Epidermal melanocyte (primary cell): ENCODE measurements at regions not wholly inside any gene's neighbourhood (a gene's known extent, or its start where the extent isn't known, plus 50 kb on each side); places are given as distances from the start of the nearest gene placed in this dataset.

Source experiments
- DNase-seq: peaks from one replicate; pipeline ENCODE4 v3.0.0; 2011; ENCODE audit warnings: low spot score; ENCODE audit not compliant: insufficient read length

DNA sequence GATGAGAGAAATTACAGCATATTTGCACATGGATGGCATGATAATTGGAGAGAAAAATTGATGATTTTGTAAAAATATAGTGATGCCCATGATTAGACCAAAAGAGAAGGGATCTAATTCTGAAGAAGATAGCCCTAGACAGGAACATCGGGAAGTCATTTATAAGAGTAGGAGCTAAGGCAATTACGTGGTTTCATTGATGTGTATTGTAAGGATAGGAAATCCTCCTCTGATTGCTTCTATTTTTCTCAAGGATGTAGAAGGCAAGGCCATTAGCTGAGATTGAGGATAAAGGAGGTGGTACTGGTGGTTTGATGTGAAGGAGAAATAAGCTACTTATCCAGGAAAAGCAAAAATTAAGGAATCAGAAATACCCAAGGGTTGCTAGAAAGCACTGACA, 176.5 kb upstream of the SOX11 start:
- no peak for DNase-seq

GRCh38 chr2:5519286-5519685, 172.9 kb upstream of the SOX11 start:
- no peak for DNase-seq

- DNase-seq, result peak; percentile 19
Measured at GRCh38 chr2:5520463-5520972, 171.7 kb upstream of the SOX11 start.

GRCh38 chr2:5521461-5521860, 170.7 kb upstream of the SOX11 start:
- no peak for DNase-seq

- no peak for DNase-seq
Measured at GRCh38 chr2:5524551-5524950, 167.6 kb upstream of the SOX11 start.

DNA sequence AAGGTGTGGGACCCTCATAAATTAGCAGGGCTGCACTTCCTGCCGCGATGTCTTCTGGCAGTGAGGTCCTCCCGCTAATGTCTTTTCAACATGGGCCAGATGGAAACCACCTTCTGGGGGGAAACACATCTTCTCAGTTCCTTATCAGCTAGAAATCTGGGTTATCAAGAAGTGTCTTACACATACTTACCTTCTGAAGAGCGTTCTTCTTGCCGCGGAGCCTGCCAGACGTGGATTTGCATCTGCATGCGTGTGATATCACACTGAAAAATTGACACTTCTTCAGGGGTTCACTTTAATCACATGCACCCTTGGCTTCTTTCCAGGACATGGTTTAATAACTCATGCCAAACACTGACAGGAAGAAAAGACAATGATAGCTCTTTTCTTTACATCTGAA, 163.5 kb upstream of the SOX11 start:
- DNase-seq, result no peak

DNA sequence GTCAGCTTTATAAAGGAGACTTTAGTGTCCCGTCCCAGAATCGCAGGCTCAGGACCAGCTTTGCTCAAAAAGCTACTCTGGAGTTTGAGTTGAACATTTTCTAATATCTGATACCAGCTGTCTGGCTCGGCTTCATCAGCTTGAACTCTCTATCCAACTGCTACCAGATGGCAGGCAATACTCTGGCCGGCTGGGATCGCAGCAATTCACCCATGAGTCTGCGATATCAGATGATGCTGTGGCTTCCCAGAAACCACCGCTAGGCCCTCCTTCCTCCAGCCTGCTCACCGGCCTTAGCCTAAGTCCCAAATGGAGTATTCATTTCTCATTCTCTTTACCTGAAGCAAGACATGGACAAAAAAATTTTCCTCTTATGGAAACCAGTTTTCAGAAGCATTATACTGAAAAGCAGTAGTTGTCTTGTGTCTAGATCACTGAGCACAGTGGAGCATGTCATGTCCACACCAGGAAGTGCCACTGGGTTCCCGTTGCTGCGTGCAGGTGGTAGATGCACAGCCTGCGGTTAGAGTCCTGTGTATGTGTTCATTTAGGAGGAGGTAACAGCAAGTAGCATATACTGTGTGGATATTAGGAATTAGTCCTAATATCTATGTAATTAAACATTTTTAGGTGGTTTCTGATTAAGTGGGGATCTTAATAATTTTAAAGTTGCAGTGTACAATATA, 162.0 kb upstream of the SOX11 start:
- DNase-seq, result no peak

DNA sequence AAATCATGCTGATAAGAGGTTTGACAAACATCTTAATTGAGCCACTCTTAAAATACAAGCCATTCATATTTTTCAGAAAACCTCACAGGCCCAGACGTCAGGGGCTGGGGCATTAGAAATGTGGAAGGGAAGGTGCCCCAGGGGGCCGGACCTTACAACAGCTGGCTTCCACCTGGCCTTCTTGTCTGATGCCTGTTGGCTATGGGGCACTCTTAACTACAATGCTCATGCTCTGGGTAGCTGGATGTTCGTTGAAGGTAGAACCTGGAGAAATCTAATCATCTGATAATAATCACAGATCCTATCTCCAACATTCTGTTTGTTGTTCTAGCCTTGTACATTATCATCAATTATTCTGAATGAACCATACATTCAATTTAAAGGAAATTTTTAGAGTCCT, 156.9 kb upstream of the SOX11 start:
- DNase-seq, result no peak

DNA sequence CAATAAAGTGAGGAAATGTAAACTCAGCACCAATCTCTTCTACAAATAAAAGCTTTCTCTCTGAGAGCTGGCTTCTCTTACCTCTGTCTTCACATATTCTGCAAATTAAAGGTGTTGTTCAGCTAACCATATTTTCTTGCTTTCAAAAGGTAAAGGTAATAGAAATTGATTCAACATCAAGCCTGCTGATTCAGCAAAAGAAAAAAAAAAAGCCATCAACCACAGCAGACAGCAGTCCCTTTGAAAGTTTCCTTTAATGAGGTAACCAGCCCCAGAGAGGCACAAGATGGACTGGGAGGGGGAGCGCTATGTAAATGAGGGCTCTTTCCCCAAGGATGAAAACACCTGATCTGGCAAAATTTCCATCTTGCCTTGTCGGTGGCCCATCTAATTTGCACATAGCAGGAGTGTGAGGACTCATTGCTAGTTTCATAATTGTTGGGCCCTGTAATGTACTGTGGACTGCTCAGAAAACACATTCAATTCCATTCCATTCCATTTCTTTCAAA, 154.9 kb upstream of the SOX11 start:
- no peak for DNase-seq

DNA sequence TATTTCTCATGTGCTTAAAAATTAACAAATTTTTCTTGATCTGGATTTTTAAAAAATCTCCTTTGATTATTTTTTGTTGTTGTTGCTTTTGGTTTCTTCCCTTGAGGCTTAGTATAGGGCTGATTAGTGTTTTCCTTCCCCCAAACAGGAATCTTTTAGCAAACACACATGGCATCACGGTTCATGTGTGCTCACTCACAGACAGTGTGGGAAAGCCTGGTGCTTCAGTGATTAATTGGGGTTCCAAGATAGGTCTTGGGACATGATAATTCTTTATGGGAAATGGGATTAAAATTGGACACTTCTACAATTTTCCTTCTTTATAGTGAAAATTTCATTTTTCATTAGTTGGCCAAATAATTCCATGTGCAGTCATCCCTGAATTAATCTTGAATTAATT, 153.9 kb upstream of the SOX11 start:
- no peak for DNase-seq

DNA sequence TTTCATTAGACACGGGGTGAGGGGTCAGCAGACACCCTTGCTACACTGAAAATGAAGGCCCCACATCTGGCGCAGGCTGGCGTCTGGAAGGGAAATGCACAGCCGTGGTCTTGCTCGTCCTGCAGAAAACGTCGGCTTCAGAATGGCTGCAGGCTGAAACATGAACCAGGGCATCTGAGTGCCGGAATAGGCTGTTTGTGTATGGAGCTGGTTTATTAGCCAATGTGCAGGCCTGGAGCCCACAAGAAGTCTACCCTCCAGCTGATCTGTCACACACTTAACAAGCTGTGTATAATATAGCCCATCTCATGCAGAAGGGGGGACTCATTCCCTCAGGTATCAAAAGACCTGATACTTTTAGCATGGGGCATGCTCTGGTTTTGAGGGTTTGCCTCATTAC, 153.4 kb upstream of the SOX11 start:
- no peak for DNase-seq

DNA sequence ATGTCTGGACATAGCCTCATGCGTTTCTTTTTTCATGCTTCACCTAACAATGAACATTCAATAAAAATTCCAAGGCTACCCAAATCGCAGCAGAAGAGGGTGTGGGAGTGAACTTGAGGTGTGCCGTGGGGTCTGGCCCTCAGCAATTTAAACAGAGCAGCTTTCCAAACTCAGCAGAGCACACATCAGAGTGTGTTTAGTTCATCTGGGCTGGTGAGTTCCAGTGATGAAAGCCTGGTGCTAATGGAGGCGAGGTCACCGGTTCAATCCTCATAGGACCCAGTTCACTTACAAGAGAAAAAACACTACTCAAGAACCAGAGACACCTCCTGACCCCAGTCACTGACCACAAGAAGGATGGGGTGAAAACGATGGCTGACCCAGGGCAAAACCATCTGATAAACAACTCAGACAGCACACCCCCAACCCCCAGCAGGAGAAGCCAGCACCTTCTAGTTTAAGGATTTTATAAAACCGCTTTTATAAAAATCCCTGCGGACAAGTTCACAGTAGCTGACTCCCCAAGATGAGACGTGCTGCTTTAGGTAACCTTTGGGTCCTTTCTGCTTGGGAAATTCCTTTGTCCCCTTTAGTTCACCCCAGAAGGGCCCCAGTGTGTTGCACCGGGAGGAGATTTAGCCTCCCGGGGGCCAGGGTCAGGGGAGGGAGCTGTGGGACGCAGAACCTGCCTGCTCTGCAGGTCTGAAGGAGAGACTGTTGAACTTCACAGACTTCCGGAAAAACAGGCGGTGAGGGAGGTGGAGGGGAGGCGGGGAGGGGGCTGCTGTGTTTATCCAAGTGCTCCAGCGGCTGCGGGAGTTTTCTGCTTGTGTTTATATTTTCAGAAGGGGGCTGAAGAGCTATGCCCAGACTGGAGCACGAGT, 152.7 kb upstream of the SOX11 start:
- no peak for DNase-seq

DNA sequence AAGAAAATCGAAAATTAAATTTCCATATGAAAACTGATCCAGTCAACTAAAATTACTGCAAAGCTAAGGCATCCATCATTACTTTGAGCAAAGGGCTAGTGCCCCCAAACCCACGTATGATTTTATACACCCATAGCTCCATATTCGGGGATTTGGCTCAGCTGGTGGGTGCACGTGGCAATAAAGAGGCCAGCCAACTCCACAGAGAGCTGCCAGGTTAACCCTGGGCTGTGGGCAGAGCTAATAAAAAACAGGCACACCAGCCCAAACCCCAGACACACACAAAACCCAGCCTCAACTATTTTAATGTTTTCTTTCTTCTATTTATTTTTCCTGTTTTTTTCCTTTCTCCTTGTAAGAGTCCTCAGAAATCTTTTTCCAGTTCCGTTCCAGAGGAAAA, 151.3 kb upstream of the SOX11 start:
- no peak for DNase-seq

DNA sequence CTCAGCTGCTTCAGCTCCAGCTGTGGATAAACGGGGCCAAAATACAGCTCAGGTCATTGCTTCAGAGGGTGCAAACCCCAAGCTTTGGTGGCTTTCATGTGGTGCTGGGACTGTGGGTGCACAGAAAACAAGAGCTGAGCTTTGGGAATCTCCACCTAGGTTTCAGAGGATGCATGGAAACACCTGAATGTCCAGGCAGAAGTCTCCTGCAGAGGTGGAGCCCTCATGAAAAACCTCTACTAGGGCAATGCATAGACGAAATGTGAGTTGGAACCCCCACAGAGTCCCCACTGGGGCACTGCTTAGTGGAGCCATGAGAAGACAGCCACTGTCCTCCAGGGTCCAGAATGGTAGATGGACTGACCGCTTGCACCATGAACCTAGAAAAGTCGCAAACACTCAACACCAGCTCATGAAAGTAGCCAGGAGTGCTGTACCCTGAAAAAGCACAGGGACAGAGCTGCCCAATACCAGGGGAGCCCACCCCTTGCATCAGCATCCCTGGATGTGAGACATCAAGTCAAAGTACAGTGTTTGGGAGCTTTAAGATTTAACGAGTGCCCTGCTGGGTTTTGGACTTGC, 147.9 kb upstream of the SOX11 start:
- no peak for DNase-seq

DNA sequence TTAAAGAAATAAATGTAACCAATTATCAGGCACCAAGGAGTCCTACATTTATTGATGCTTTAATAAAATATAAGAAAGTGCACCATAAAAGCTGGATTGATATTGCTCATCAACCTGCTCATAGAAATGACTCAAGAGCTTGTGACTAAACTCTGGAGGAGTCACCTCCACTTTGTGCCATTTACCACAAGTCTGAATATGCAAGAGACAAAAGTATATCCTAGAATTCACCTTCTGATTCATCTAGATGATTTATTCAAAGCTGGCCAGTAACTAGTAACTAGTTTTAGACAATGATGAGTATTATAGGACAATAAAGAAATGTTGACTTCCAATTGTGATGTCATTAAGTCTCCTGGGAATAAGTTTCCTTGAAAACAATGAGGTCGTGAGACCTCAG, 146.0 kb upstream of the SOX11 start:
- no peak for DNase-seq

- DNase-seq, result no peak
Measured at GRCh38 chr2:5548991-5549715, 143.0 kb upstream of the SOX11 start.

GRCh38 chr2:5549771-5550170, 142.4 kb upstream of the SOX11 start:
- DNase-seq, result no peak

GRCh38 chr2:5555636-5556035, 136.5 kb upstream of the SOX11 start:
- DNase-seq, result no peak

DNA sequence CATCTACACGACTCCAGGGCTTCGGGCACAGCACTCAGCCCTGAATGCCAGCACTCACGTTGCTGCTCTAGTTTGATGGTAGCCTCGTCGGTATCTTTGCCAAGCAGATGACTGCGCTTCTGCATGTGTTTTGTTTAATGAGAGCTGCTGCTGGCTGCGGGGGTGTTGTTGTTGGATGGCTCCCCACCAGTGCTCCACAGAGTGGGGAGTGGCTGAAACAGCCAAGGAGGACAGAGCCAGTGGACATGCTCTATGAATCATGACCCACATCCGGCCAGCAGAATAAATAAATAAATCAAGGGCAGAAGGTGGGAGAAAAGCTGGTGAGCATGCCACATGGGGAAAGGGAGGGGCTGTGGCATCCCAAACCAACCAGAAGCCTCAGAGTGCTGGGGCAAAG, 131.2 kb upstream of the SOX11 start:
- no peak for DNase-seq

DNA sequence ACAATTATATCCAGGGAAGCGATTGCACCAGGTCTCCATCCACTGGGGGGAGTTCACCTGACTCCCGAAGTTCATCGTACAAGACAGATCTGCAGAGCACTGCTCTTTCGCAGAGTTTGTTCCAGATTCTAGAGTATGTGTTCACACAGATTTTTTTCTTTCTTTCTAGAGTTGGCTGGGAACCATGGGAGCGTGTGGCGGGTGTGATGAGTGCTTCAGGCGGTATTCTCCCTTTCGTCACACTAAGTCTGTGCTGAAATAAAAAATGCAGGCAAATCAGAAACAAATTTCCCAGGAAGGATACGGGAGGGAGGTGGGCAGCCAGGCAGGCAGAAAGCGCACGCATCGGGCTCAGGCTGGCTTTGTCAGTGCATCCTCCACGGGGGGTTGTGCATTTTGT, 129.8 kb upstream of the SOX11 start:
- peak; percentile 29 for DNase-seq

- no peak for DNase-seq
Measured at GRCh38 chr2:5562865-5563264, 129.3 kb upstream of the SOX11 start.

DNA sequence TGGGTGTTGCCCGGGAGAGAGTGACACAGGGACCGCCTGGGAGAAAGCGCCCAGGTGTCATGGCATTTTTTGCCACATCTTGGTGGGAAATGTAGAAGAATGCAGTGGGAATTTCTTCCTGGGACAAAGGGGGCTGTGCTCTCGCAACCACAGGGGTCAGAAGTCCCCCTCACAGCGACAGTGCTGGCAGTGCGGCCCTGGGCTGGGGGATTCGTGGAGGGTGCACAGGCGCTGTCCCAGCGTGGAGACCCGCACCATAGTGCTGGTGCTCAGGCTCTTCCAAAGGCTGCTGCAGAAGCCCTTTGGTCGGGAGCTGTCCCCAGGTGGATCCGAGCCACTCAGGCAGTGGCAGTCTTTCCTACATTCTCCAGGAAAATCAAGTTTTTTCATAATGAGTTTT, 128.8 kb upstream of the SOX11 start:
- no peak for DNase-seq
